ENCODE measurements at regions not wholly inside any gene's neighbourhood (a gene's known extent, or its start where the extent isn't known, plus 50 kb on each side); places are given as distances from the start of the nearest gene placed in this dataset.

DNA sequence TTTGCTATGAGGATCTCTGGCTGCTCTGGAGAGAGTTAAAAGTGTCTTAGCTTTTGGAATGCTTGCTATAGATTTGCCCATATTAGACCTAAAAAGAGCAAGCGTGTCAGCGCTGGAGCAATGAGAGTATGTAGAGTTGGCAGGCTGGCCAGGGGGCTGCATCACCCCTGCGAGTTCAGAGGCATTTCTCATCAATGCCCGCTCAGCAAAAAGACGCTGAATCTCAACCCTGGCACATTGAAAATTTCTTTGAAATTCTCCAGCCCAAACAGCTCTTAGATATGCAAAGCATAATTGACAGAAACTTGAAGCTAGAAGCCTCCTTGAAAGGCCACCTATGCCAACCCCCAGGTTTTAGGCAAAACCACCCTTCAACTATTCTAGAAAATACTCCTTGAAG is 135.5 kb upstream of the F3 start:
- 72% methylated on average over 5 of the region's 5 CpGs for WGBS (ENCODE audit: insufficient coverage)
- ATAC-seq = no peak
- Mint-ChIP-seq H3K4me1 (no peaks in the 10 kb centered on the region), H3K4me3 (no peak overlapping the region), H3K36me3 (no peaks in the 10 kb centered on the region), H3K27ac (no peak overlapping the region), H3K9me3 (no peaks in the 10 kb centered on the region), H3K27me3 (ENCODE audit: low read depth in 2 of 2) (peaks cover 6 to 49% of the 10 kb centered on the region in 2 donors)
- intact Hi-C loops (cut with micrococcal nuclease) = no loop called here
- Histone ChIP-seq H3K9me3 (ENCODE audit: control insufficient read depth, insufficient read depth, low read length) (no peaks in the 10 kb centered on the region), H3K27me3 (ENCODE audit: control insufficient read depth, insufficient read depth, low read length) (peaks cover under 1% of the 10 kb centered on the region), H3K36me3 (ENCODE audit: control insufficient read depth, insufficient read depth, low read length) (no peaks in the 10 kb centered on the region), H3K27ac (ENCODE audit: low read length) (no peak overlapping the region), H3K4me1 (ENCODE audit: control insufficient read depth, insufficient read depth, low read length) (no peaks in the 10 kb centered on the region), H3K4me3 (ENCODE audit: low read length) (no peak overlapping the region)
- DNase-seq = no peak
- no peak for TF ChIP-seq CTCF (IDR thresholded peaks at IDR 0.05)

GRCh38 chr1:94676686-94677085 is 135.1 kb upstream of the F3 start:
- H3K9me3 ChIP-seq (ENCODE audit: control insufficient read depth, insufficient read depth, low read length) = no peaks in the 10 kb centered on the region

GRCh38 chr1:94675373-94675772 is 133.8 kb upstream of the F3 start:
- Mint-ChIP-seq H3K27me3 (ENCODE audit: low read depth in 2 of 2) (peaks cover 12 to 49% of the 10 kb centered on the region in 2 donors), H3K9me3 (no peaks in the 10 kb centered on the region), H3K27ac (no peak overlapping the region), H3K4me3 (no peak overlapping the region), H3K4me1 (no peaks in the 10 kb centered on the region), H3K36me3 (no peaks in the 10 kb centered on the region)
- ATAC-seq (no peak), DNase-seq (no peak)
- no peak for TF ChIP-seq CTCF (IDR thresholded peaks at IDR 0.05)
- no peaks in the 10 kb centered on the region for H3K9me3 ChIP-seq (ENCODE audit: control insufficient read depth, insufficient read depth, low read length)
- intact Hi-C loops (cut with micrococcal nuclease) = no loop called here
- H3K4me3 ChIP-seq (ENCODE audit: low read length) = no peak overlapping the region
- H3K36me3 ChIP-seq (ENCODE audit: control insufficient read depth, insufficient read depth, low read length) = no peaks in the 10 kb centered on the region
- H3K27me3 ChIP-seq (ENCODE audit: control insufficient read depth, insufficient read depth, low read length) = no peaks in the 10 kb centered on the region
- no peaks in the 10 kb centered on the region for H3K4me1 ChIP-seq (ENCODE audit: control insufficient read depth, insufficient read depth, low read length)
- 90% methylated on average over 3 of the region's 4 CpGs for WGBS (ENCODE audit: insufficient coverage)
- H3K27ac ChIP-seq (ENCODE audit: low read length) = no peak overlapping the region

More at GRCh38 chr1:94676686-94677085, 135.1 kb upstream of the F3 start:
- intact Hi-C loops (cut with micrococcal nuclease) = no loop called here
- no peak overlapping the region for H3K4me3 ChIP-seq (ENCODE audit: low read length)
- Mint-ChIP-seq H3K27me3 (ENCODE audit: low read depth in 2 of 2) (peaks cover 9 to 49% of the 10 kb centered on the region in 2 donors), H3K27ac (no peak overlapping the region), H3K9me3 (no peaks in the 10 kb centered on the region), H3K4me1 (no peaks in the 10 kb centered on the region), H3K4me3 (no peak overlapping the region), H3K36me3 (no peaks in the 10 kb centered on the region)
- no peaks in the 10 kb centered on the region for H3K27me3 ChIP-seq (ENCODE audit: control insufficient read depth, insufficient read depth, low read length)
- WGBS (ENCODE audit: insufficient coverage) = 78% methylated on average over 6 of the region's 6 CpGs
- H3K27ac ChIP-seq (ENCODE audit: low read length) = no peak overlapping the region
- ATAC-seq (no peak), DNase-seq (no peak)
- no peaks in the 10 kb centered on the region for H3K36me3 ChIP-seq (ENCODE audit: control insufficient read depth, insufficient read depth, low read length)
- no peak for TF ChIP-seq CTCF (IDR thresholded peaks at IDR 0.05)
- H3K4me1 ChIP-seq (ENCODE audit: control insufficient read depth, insufficient read depth, low read length) = no peaks in the 10 kb centered on the region

DNA sequence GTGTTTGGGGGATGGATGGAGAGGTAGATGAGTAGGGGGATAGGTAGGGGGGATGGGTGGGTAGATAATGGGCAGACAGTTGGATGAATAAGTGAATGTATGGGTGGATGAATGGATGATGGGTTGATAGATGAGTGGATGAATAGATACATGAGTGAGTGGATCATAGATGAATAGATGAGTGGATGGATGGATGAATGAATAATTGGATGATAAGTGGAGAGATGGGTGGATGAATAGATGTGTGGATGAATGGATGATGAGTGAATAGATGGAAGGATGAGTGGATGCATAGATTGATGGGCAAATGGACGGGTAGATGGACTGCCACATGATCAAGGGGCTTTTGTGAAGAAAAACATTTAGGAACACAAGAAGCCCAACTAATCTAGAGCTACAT is 133.3 kb upstream of the F3 start:
- Histone ChIP-seq H3K27ac (ENCODE audit: low read length) (no peak overlapping the region), H3K4me1 (ENCODE audit: control insufficient read depth, insufficient read depth, low read length) (no peaks in the 10 kb centered on the region), H3K36me3 (ENCODE audit: control insufficient read depth, insufficient read depth, low read length) (no peaks in the 10 kb centered on the region), H3K27me3 (ENCODE audit: control insufficient read depth, insufficient read depth, low read length) (no peaks in the 10 kb centered on the region), H3K9me3 (ENCODE audit: control insufficient read depth, insufficient read depth, low read length) (no peaks in the 10 kb centered on the region), H3K4me3 (ENCODE audit: low read length) (no peak overlapping the region)
- TF ChIP-seq CTCF (IDR thresholded peaks at IDR 0.05) = no peak
- Mint-ChIP-seq H3K27me3 (ENCODE audit: low read depth in 2 of 2) (peaks cover 12 to 48% of the 10 kb centered on the region in 2 donors), H3K4me1 (no peaks in the 10 kb centered on the region), H3K4me3 (no peak overlapping the region), H3K36me3 (no peaks in the 10 kb centered on the region), H3K9me3 (no peaks in the 10 kb centered on the region), H3K27ac (no peak overlapping the region)
- ATAC-seq (no peak), DNase-seq (no peak)
- 100% methylated on average over 1 of the region's 1 CpG for WGBS (ENCODE audit: insufficient coverage)
- intact Hi-C loops (cut with micrococcal nuclease) = no loop called here
